Transverse colon (tissue), 4 donors: ENCODE measurements at regions not wholly inside any gene's neighbourhood (a gene's known extent, or its start where the extent isn't known, plus 50 kb on each side); places are given as distances from the start of the nearest gene placed in this dataset.

Source experiments
- DNase-seq: peaks from one replicate; pipeline ENCODE4 v3.0.0-alpha.2; 2019
- H3K27ac ChIP-seq, 4 donors: fragments of 200-600 bp; sonication (generic); 2 replicates each; pipeline ENCODE4 v1.5.1; 2016 to 2018; ENCODE audit warnings: inconsistent platforms in 4 of 4
- H3K27me3 ChIP-seq: fragments of 200-600 bp; sonication (generic); 2 replicates; pipeline ENCODE4 v1.5.1; 2017; ENCODE audit warnings: inconsistent platforms
- H3K36me3 ChIP-seq, 4 donors: fragments of 200-600 bp; sonication (generic); 2 replicates each; pipeline ENCODE4 v1.5.1; 2017 to 2019; ENCODE audit warnings: inconsistent platforms in 4 of 4
- H3K4me1 ChIP-seq, 4 donors: fragments of 200-600 bp; sonication (generic); 2 replicates each; pipeline ENCODE4 v1.5.1; 2017 to 2020; ENCODE audit warnings: inconsistent platforms in 4 of 4
- H3K4me3 ChIP-seq, 4 donors: fragments of 200-600 bp; sonication (generic); 1 replicate in 1 of 4; 2 replicates in 3 of 4; pipeline versions ENCODE4 v1.5.1 to v1.6.1; 2017 to 2019; ENCODE audit warnings: inconsistent platforms in 4 of 4
- H3K9me3 ChIP-seq, 2 donors: fragments of 200-600 bp; sonication (generic); 2 replicates each; pipeline ENCODE4 v1.5.1; 2017 to 2019; ENCODE audit warnings: inconsistent platforms in 2 of 2
- CTCF ChIP-seq, 5 experiments: fragments of 200-600 bp in 3 of 5; fragments of 450-650 bp in 2 of 5; sonication (generic) in 3 of 5; IDR thresholded peaks; 1 replicate in 2 of 5; 2 replicates in 3 of 5; pipeline ENCODE4 v1.5.1; 2016 to 2017; ENCODE audit warnings: antibody characterized with exemption in 5 of 5, inconsistent platforms in 3 of 5, mild to moderate bottlenecking in 2 of 5, moderate library complexity in 1 of 5
- EP300 ChIP-seq: sonication (generic); formaldehyde crosslinking; IDR thresholded peaks from one replicate; pipeline ENCODE4 v1.6.1; 2017; ENCODE audit warnings: antibody characterized with exemption, low read depth
- POLR2A ChIP-seq: fragments of 450-650 bp; IDR thresholded peaks from one replicate; pipeline ENCODE4 v1.6.1; 2016; ENCODE audit warnings: antibody characterized with exemption, mild to moderate bottlenecking, moderate library complexity
- POLR2AphosphoS5 ChIP-seq, 3 donors: sonication (generic); formaldehyde crosslinking; IDR thresholded peaks; one replicate each; pipeline ENCODE4 v1.6.1; 2016; ENCODE audit warnings: antibody characterized with exemption in 3 of 3
- WGBS, 2 donors: methylation state at CpG; one replicate each; pipeline ENCODE4 v1.1.5; 2018; ENCODE audit warnings: low coverage in 1 of 2; 5-methylcytosine and 5-hydroxymethylcytosine counted together
- in situ Hi-C, 4 donors: fragments of 200-750 bp; cut with MboI; loops; one replicate each; pipeline versions ENCODE4 v1.15.0 to v1.15.1; 2017; ENCODE audit warnings: low sequenced_read_pairs in 3 of 4, low pct_ligation_motif_present in 1 of 4, low pct_unique_long_range_greater_than_20kb in 1 of 4
- intact Hi-C: fragments of 100-400 bp; cut with DNase I; formaldehyde crosslinking; loops from one replicate; pipeline ENCODE4 v1.15.1; 2023; ENCODE audit warnings: low total_unique reads

- Histone ChIP-seq H3K27me3 (no peaks in the 10 kb centered on the region), H3K4me3 (no peak overlapping the region), H3K4me1 (no peaks in the 10 kb centered on the region), H3K9me3 (no peaks in the 10 kb centered on the region), H3K36me3 (no peaks in the 10 kb centered on the region), H3K27ac (no peak overlapping the region)
- no peak for DNase-seq
- WGBS, 2 donors: 52 to 64% methylated on average over 2 of the region's 2 CpGs
- intact Hi-C loops: no loop called here
- TF ChIP-seq POLR2A (no peak), CTCF (IDR thresholded peaks at IDR 0.05) (no peak), EP300 (no peak), POLR2AphosphoS5 (IDR thresholded peaks at IDR 0.05) (no peak)
- in situ Hi-C loops: no loop called here
Measured at GRCh38 chr7:137074391-137075030, 206.1 kb downstream of the CHRM2 start.

- H3K9me3 ChIP-seq: no peaks in the 10 kb centered on the region
- DNase-seq: no peak
- H3K27ac ChIP-seq: no peak overlapping the region
- intact Hi-C loops: no loop called here
- in situ Hi-C loops: no loop called here
- H3K4me3 ChIP-seq: no peak overlapping the region
- no peaks in the 10 kb centered on the region for H3K27me3 ChIP-seq
- H3K36me3 ChIP-seq: no peaks in the 10 kb centered on the region
- H3K4me1 ChIP-seq: no peaks in the 10 kb centered on the region
- WGBS, 2 donors: 83 to 88% methylated on average over 3 of the region's 3 CpGs
- TF ChIP-seq POLR2A: no peak
- TF ChIP-seq CTCF (IDR thresholded peaks at IDR 0.05): no peak
- TF ChIP-seq POLR2AphosphoS5 (IDR thresholded peaks at IDR 0.05): no peak
- TF ChIP-seq EP300: no peak
Measured at GRCh38 chr7:137073571-137074325, 205.3 kb downstream of the CHRM2 start.
